ENCODE measurements at regions not wholly inside any gene's neighbourhood (a gene's known extent, or its start where the extent isn't known, plus 50 kb on each side); places are given as distances from the start of the nearest gene placed in this dataset.

DNA sequence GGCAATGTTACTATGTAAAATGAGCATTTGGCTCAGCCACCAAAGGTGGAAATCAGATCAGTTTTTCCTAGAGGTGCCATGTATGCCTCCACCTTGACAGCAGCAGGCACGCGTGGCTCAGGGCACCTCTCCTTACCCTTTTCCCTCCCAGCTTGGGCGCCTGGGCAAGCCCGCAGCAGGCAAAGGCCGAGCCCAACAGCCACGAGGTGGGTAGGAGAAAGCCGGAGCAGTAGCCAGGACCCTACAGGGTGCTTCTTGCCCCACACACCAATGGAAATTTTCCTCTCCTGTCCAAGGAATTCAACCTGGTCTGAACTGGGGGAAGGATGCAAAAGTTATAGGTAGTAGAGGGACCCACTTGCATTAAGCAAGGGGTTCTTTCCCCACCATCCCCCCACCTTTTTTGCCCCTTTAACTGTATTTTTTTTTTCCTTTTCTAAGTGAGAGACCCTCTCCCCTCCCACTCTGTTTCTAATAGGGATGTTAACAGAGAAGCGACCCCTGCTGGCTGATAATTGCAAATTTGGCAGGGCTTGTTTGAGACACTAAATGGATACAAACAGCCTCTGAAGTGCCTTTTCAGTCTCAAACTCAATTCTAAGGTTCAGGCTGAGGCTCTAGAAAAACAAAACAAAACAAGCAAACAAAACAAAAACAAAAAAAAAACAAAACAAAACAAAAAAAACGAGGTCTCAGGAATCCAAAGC is 895.1 kb downstream of the PCDH18 start:
- DNase-seq = no peak

DNA sequence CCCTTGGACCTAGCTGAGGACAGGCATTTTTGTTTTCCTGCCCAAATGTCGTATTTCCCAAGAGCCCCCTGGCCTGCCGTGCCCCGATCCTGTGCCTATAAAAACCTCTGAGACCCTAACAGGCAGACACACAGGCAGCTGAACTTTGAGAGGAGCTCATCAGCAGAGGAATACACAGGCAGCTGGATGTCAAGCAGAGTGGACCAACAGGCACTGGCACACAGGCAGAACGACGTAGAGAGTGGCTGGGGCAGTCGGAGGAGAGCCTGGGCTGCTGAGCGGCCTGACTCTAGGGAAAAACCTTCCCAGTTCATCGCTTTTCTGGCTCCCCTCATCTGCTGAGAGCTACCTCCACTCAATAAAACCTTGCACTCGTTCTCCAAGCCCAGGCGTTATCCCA is 896.1 kb downstream of the PCDH18 start:
- DNase-seq = no peak

DNA sequence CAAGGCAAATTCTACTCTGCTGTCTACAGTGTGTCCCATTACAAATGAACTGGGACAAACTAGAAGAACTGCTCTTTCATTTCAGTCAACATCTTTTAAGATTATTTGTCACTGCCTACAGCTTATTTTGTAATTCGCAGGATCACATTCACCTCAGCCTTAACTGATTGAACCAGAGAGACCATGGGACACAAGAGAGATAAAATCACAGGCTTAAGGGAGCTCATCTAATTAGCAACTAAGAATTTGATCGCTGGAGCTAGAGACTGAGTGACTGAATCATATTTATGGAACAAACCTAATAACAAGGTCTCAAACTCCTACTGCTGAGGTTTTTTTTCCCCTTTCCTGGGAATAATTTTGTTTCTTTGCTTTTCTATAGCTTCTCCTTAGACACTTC is 898.2 kb downstream of the PCDH18 start:
- DNase-seq = no peak

DNA sequence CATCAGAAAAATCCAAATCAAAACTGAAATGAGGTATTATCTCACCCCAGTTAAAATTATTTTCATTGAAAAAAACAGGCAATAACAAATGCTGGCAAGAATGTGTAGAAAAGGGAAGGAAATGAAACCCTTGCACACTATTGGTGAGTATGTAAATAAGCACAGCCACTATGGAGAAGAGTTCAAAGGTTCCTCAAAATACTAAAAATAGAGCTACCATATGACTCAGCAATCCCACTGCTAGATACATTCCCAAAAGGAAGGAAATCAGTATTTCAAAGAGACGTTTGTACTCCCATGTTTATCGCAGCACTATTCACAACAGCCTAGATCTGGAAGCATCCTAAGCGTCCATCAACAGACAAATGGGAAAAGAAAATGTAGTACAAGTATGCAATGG is 932.4 kb downstream of the PCDH18 start:
- no peak for DNase-seq

DNA sequence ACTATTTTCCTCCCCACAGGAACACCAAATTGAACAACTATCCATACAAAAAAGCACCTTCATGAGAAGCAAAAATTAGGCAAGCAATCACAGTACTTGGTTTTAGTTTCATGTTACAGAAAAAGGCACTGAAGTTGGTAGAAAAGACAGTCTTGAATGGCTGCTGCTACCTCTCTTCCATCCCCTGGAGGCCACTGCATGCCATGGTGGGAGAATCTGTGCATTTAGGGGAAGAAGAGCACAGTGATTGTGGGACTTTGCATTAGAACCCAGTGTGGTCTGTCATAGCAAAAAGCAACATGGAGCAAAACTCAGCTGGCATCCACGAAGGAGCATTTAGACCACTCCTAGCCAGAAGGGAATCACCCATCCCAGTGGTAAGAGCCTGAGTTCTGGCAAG is 941.9 kb downstream of the PCDH18 start:
- DNase-seq = no peak

DNA sequence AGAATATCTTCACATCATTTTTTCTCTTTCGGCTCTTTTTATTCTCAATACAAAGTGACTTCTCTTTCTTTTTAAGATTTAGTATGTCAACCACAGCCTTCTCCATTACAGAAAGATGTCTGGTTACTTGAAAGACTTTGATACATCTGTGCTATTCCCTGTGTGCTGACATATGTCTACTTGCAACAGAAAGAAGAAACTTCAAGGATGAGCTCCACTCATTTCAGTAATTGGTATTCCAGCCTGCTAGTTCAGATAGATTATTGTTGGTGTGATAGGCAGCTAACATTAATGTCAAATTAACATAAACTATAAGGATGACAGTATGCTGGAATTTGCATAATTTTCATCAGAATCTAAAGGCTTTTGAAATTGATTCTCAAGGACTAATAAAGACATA is 948.7 kb downstream of the PCDH18 start:
- no peak for DNase-seq

DNA sequence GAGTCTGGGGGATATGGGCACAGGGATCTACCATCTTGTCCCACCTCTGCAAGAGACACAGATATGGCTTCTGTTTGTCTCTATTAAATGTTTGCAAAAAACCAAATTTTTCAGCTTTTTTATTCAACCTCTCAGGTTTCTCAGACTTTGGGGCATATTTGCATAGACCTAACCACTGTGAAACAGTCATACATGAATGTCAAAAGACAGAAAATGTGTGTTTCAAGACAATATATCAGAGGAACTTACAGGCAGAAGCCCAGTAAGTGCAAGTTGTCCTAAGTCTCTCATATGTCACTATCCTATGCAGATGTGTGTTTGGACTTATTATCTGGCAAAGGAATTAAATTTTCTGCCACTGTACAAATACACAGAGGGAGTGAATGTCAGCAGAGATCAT is 951.2 kb downstream of the PCDH18 start:
- DNase-seq = no peak

DNA sequence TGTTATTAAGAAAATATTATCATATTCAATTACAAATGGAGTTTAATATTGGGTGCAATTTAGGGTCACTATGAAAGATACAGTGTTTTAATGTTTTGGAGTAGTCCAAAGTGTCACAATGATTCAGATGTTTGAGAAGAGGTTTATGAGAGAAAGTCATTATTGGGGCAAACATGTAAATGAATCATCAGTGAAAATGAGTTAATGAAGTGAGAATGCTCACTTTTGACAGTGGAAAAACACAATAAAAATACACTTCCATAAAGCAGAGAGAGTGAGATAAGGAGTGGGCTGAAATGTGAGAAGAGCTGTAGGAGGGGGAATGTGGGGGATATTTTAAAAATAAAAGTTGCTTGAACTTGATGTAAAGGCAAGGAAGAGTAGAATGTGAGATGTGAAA is 957.1 kb downstream of the PCDH18 start:
- DNase-seq = no peak

DNA sequence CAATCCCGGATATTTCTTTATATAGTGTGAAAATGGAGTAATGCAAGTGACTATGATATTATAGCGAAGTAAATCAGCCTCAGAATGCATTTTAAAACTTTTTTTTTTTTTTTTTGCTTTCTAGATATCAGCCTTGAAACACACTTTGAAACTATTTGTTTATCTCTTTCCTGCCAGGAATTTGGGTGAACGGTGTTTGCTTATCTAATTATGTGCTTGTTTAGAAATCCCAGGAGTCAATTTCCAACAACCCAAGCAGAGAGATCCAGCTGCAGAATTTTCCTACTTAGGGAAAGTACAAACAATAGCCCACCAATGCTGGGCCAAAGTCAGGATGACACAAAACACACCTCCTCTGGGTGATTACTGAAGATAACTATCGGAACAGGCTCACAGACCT is 958.8 kb downstream of the PCDH18 start:
- DNase-seq = no peak

DNA sequence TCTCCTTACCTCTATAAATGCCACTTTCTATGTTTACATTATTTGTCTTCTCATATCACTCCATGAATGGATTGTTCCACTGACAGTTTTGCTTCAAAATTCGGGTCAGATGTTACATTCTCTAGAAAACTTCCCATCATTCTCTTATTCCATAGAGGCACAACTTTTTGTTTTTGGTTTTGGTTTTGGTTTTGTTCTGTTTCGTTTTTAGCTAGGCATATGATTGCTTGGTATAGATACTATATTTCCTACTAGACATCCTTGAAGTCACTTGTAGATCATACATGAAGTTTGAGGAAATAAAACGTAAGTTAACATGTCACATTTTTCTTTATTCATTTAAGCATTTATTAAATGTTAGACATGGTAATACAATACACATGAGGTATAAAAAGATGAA is 961.0 kb downstream of the PCDH18 start:
- no peak for DNase-seq

DNA sequence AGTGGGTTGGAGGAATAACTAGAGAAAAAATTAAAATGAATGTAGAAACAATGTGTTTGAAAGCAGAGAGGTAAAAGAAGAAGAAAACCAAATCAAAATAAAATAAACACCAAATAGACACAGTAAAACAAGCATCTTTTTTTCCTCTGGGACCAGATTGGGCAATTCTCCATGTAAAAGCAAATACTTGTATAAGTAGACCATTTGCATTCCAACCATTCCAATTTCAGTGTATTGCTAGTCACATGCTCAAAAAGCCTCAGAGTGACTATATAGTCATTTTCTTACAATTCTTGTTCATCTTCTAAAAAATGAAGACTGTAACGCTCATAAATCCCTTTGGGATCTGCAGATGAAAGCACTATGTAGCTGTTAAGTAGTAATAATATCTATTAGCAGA is 969.5 kb downstream of the PCDH18 start:
- no peak for DNase-seq

DNA sequence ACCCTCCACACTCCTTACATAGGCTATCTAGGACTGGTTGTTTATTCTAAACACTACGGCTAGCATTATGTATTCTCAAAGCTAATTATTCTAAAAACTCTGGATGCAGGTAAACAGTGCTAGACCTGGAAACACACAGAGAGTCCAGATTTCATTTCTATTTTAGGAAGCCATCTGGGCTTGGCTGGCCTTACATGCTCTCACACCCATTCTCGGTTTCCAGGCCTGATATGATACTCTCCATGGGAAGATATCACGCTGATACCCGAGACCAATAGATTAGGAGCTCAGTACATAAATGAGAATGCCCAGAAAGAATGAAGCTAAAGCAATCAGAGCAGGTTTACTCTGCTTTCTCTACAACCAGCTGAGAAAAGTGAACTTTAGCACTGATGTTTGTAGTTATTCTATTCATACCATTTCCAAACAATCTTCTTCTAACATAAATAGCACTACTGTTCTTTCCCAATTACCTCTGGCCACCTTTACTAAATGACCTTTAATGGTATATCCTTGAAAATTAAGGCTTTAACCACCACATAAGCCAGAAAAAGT is 973.3 kb downstream of the PCDH18 start:
- DNase-seq = peak; percentile 33

DNA sequence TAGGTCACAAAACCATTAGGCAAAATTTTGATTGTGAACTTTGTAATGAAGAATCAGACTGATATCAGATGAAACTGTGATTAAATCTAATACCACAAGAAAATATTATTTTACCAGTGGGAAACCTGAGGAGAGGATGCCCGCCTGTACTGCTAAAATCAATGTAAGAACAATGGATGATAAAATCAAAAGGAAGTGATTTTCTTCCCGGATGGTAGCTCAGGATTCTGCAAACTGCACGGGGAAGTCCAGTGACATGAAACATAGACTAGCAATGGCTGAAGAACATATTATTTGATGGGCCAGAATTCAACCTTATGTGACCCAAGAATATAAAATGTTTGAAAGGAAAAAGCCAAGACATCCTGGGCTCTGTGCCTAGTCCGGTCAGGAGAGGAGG is 974.9 kb downstream of the PCDH18 start:
- no peak for DNase-seq

DNA sequence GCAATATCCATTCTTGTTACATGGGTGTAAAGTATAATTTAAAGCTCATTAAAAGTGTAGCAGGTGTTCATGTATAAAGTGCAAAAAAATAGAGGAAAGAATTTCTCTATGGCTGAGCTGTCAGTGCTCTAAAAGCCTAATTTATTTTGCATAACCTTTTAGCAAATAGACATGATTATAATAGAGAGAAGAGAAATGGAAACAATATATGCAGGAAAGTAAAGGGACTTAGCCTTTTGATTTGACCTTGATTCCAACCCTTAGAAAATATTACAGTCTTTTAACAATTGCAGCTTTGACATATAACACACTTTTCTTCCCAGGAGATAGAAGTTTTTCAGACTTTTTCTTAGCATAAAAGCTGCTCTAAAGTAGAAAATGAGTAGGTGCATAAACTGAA is 978.3 kb downstream of the PCDH18 start:
- DNase-seq = no peak

DNA sequence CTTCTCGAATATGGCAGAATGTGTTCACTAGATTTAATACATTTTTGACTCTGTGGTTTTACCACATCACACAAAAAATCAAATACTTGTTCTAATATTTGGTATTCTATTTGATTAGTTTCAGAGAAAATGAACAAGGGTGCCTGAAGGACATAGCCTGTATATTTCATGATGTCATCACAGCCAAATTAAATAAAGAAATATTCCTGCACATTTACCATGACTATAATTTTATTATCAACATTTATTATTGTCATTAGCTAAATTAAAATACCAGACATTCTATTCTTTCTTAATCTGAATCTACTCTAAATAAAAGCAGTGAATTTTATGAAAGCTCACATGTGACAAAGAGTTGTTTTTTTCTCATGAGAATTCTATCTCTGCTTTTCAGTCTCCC is 980.5 kb downstream of the PCDH18 start:
- no peak for DNase-seq

DNA sequence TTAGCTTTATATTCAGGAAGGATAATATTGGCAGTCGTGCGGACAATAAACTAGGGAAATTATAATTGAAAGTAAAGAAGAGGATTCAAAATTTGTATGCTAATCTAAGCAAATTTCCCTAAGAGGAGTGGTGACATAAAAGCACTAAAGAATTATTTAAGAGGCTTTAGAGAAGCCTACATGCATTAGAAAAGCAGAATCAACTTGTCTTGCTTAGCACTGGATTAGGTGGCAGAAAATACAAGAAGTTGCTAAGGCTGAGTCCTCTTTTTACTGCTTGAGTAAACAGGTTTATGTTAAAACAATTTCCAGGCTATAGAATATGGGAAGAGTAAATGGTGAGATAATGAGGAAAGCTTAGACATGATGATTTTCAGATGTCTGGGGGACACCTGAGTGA is 991.5 kb downstream of the PCDH18 start:
- no peak for DNase-seq

DNA sequence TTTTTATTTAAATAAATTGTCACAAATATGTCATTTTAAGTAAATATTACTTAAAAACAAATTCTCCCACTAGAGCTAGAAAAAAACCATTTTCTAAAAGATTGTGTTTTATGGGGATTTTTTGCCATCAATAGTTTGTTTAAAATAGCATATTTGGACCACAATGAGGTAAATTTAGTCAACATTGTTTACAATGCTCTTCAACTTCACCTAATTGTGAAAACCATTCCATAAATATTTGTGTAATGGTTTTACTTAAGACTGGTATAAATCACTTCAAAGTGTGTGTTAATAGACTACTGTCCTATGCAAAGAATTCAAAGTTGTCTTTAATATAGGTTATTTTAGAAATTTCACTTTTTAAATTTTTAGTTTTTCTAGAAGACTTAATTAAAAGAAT is 1004.2 kb downstream of the PCDH18 start:
- DNase-seq = no peak

DNA sequence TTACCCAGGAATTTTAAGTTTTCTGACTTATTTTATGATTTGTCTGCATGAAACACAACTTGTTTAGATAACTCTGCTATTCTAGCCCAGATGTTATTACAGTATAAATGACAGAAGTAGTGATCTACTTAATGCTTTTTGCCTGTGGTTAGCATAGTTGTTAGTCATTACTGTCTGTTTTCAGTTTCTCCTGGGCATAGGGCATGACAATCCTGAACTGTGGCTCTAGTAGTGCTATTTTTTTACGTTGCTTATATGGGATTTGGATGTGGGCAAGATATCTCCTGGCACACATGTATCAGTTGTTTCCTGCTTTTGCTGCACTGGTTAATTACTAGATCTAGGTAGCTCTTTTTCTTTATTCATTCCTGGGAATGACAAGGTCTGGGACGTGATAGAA is 1005.8 kb downstream of the PCDH18 start:
- DNase-seq = no peak

DNA sequence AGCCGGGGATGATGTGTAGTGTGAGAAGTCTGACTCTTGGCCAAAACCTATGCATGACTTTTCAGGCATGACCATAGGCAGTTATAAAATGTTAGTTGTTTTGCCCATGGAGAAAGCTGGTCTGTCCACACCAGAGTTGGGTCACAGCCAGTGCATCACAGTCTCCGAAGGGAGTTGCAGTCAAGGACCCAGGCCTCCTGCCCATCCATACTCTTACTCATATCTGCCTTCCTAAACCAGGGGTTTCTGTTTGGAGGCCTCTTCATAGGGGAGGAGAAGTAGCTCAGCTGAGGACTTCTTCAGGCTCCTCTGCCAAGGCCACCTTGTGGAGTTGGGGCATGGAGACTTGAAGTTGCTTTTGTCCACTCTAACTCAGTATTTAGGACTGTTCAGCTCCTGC is 1008.3 kb downstream of the PCDH18 start:
- no peak for DNase-seq

DNA sequence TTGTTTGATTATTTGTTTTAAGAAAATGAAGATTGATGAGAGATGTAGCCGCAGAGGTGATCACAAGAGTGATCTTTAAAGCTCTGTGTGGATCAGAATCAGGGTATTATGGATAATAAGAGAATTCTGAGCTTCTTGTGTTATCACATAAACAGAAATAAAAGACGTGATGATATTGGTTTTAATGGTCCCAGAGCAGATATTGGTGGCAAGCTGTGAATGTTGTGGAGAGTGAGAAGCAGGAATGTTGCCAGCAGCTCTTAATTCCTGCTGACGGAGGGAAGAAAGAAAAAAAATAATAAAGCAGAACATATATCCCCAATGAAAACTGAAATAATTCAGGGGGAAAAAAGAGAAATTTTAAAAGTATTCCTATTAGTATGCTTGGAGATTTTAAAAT is 1015.9 kb downstream of the PCDH18 start:
- DNase-seq = no peak

DNA sequence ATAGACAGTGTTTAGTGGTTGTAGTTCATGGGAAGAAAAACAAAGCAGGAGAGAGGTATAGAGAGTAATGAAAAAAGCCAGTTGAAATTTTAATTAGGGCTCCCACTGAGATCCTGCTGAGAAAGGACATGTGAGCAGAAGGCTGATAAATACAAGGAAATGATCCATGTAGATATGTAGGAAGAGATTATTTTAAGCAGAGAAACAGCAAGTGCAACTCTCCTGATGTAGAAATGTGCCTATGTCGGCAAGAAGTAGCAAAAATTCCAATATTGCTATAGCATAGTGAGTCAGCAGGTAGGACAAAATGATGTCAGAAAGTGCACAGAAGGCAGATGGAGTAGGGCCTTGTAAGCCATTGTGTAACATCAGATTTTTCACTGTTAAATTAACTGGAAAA is 1027.3 kb downstream of the PCDH18 start:
- DNase-seq = peak; percentile 65

DNA sequence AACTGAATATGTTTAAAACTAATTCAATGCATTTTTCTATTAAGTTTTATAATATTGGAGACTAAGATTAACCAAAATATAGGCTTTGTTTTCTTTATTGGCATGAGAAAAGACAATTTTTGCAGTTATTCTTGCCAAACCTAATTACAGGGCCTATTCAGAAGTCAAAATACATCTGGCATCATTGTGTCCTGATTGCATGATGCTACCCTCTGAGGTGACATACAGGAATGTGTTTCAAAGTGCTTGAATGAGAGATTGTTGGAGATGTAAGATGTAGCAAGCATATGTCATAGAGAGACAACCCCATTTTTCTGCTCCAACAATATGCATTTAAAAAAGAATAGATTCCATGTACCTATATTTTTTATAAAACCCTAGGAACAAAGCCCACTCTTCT is 1036.4 kb downstream of the PCDH18 start:
- no peak for DNase-seq

DNA sequence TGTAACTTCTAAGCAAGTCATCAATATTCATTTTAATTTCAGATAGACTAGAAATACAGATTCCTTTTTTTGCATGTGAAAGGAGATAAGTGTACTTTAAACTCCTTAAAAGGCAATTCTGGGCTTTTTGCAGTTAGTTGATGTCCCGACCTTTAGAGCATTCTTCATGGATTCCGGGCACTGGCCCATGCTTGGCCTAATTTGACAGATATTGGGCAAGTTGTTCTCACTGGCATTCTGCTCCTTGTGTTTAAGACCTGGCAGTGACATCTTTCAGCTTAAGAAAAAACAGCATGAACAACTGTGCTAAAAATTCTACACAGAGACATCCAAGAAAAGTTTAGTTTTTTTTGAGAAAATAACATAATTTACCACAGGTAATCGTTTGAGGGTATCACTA is 1037.2 kb downstream of the PCDH18 start:
- DNase-seq = no peak

DNA sequence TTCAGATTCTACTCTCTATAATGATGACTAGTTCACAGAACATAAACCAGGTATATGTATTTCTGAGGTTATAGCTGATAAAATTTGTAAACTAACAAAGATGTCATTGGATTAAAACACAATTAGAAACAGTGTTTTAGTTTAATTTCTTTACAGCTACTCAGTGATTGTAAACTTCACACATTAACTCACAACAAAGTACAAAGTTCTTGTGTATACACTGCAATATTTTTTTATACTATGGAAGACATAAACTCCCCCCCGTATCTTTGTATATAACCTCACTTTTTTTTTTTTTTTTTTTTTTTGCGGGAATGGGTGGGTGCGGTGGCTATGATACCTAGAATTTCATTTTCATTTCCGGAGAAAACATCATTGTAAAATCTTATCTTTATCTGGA is 1043.2 kb downstream of the PCDH18 start:
- no peak for DNase-seq

DNA sequence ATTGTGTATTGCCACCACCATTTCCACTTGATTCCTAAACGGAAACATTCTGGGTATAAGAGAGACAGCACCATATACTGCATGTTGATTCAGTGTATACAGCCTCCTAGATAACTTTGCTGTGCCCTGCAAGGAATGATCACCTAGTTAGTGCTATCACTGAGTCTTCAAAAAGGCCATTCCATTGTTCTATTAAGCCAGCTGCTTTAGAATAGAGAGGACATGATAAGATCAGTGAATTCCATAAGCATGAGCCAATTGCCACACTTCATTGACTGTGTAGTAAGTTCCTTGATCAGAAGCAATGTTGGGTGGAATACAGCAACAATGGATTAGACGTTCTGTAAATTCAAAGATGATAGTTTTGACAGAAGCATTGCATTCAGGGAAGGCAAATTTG is 1047.3 kb downstream of the PCDH18 start:
- peak; percentile 64 for DNase-seq

All from NCI-H2171 treated with DMSO at 0.1 percent for 48 hours (cell line).